Hepatocyte (in vitro differentiated cells): ENCODE measurements at regions not wholly inside any gene's neighbourhood (a gene's known extent, or its start where the extent isn't known, plus 50 kb on each side); places are given as distances from the start of the nearest gene placed in this dataset.

Experiments
- DNase-seq: peaks from one replicate; pipeline ENCODE4 v3.0.0-alpha.2; 2016; ENCODE audit warnings: low spot score
- H2AFZ ChIP-seq: fragments of 200-600 bp; sonication (generic); 2 replicates; pipeline ENCODE4 v1.6.0; 2016; ENCODE audit warnings: antibody characterized with exemption, mild to moderate bottlenecking
- H3K27ac ChIP-seq: fragments of 200-600 bp; sonication (generic); 2 replicates; pipeline ENCODE4 v1.5.1; 2016; ENCODE audit warnings: mild to moderate bottlenecking
- H3K27me3 ChIP-seq: fragments of 200-600 bp; sonication (generic); 2 replicates; pipeline ENCODE4 v1.6.1; 2016
- H3K36me3 ChIP-seq: fragments of 200-600 bp; sonication (generic); replicated peaks from 2 replicates; pipeline ENCODE4 v1.5.1; 2016; ENCODE audit warnings: low read depth; ENCODE audit not compliant: insufficient read depth
- H3K4me1 ChIP-seq: fragments of 200-600 bp; sonication (generic); 2 replicates; pipeline ENCODE4 v1.5.1; 2016; ENCODE audit warnings: mild to moderate bottlenecking, moderate library complexity; ENCODE audit not compliant: insufficient read depth
- H3K4me2 ChIP-seq: fragments of 200-600 bp; sonication (generic); 2 replicates; pipeline ENCODE4 v1.6.0; 2016
- H3K4me3 ChIP-seq: fragments of 200-600 bp; sonication (generic); 2 replicates; pipeline ENCODE4 v1.5.1; 2016; ENCODE audit warnings: mild to moderate bottlenecking
- H3K79me2 ChIP-seq: fragments of 200-600 bp; sonication (generic); 2 replicates; pipeline ENCODE4 v1.6.0; 2017; ENCODE audit warnings: mild to moderate bottlenecking
- H3K9me2 ChIP-seq: fragments of 200-600 bp; sonication (generic); replicated peaks from 2 replicates; pipeline ENCODE4 v1.6.0; 2017; ENCODE audit warnings: mild to moderate bottlenecking; ENCODE audit not compliant: insufficient read depth
- H3K9me3 ChIP-seq: fragments of 200-600 bp; sonication (generic); 2 replicates; pipeline ENCODE4 v1.5.1; 2016; ENCODE audit warnings: low read depth, mild to moderate bottlenecking
- H4K20me1 ChIP-seq: fragments of 200-600 bp; sonication (generic); 2 replicates; pipeline ENCODE4 v1.6.0; 2016; ENCODE audit warnings: mild to moderate bottlenecking; ENCODE audit not compliant: insufficient read depth, poor library complexity, severe bottlenecking
- CTCF ChIP-seq: fragments of 200-600 bp; sonication (generic); IDR thresholded peaks from 2 replicates; pipeline ENCODE4 v1.5.1; 2016; ENCODE audit warnings: antibody characterized with exemption, mild to moderate bottlenecking; ENCODE audit not compliant: poor library complexity
- EZH2 ChIP-seq: fragments of 200-600 bp; sonication (generic); IDR thresholded peaks from 2 replicates; pipeline ENCODE4 v1.6.1; 2016; ENCODE audit warnings: antibody characterized with exemption, mild to moderate bottlenecking, borderline replicate concordance
- EZH2phosphoT487 ChIP-seq: fragments of 200-600 bp; sonication (generic); IDR thresholded peaks from one replicate; pipeline ENCODE4 v1.6.1; 2018; ENCODE audit warnings: antibody characterized with exemption, mild to moderate bottlenecking, low read depth, moderate library complexity; ENCODE audit not compliant: unreplicated experiment, severe bottlenecking
- WGBS: methylation state at CpG from one replicate; pipeline ENCODE4 v1.1.6; 2016; ENCODE audit warnings: low lambda C conversion rate; ENCODE audit errors: missing lambda C conversion rate; 5-methylcytosine and 5-hydroxymethylcytosine counted together

GRCh38 chr6:45737331-45738056, 278.2 kb downstream of the CLIC5 start:
- Histone ChIP-seq H3K4me1 (peaks cover 4% of the 10 kb centered on the region), H4K20me1 (no peaks in the 10 kb centered on the region), H3K4me3 (no peak overlapping the region), H3K9me2 (no peaks in the 10 kb centered on the region), H2AFZ (no peak overlapping the region), H3K4me2 (no peak overlapping the region), H3K36me3 (no peaks in the 10 kb centered on the region), H3K9me3 (no peaks in the 10 kb centered on the region), H3K79me2 (no peaks in the 10 kb centered on the region), H3K27ac (no peak overlapping the region), H3K27me3 (peaks cover 6% of the 10 kb centered on the region)
- no peak for DNase-seq
- 88% methylated on average over 9 of the region's 9 CpGs for WGBS
- TF ChIP-seq EZH2phosphoT487 (no peak), EZH2 (no peak), CTCF (no peak)

GRCh38 chr6:45736134-45736533, 279.5 kb downstream of the CLIC5 start:
- Histone ChIP-seq H3K4me2 (no peak overlapping the region), H2AFZ (no peak overlapping the region), H3K9me2 (no peaks in the 10 kb centered on the region), H3K27ac (no peak overlapping the region), H3K27me3 (peaks cover 6% of the 10 kb centered on the region), H3K4me1 (no peaks in the 10 kb centered on the region), H3K4me3 (no peak overlapping the region), H3K9me3 (no peaks in the 10 kb centered on the region), H4K20me1 (no peaks in the 10 kb centered on the region), H3K36me3 (no peaks in the 10 kb centered on the region), H3K79me2 (no peaks in the 10 kb centered on the region)
- WGBS = 79% methylated on average over 5 of the region's 5 CpGs
- no peak for DNase-seq
- TF ChIP-seq EZH2phosphoT487 (no peak), EZH2 (no peak), CTCF (no peak)

DNA sequence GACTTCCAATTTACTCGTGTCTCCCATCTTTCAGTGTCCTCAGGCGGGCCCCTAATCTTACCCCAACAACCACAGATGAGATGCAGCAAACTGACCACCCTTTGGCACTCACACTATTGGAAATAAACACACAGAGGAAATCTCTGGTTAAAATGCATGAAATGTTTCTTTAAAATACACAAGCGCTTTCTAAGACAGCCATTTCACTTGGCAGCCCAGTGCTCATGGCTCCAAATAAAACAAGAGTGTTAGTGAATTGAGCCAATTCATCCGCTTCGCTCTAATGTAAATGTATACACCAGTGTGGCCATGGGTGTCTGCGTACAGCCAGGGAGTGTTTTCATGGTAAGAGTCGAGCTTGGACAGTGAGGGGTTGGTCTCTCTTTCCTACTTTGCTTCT, 282.9 kb downstream of the CLIC5 start:
- no peak overlapping the region for H2AFZ ChIP-seq
- WGBS = 73% methylated on average over 7 of the region's 7 CpGs

More for the DNA sequence above, 282.9 kb downstream of the CLIC5 start:
- H3K4me3 ChIP-seq = no peak overlapping the region
- no peak overlapping the region for H3K27ac ChIP-seq
- no peaks in the 10 kb centered on the region for H3K79me2 ChIP-seq
- H4K20me1 ChIP-seq = no peaks in the 10 kb centered on the region
- no peak for TF ChIP-seq EZH2
- TF ChIP-seq CTCF = no peak
- TF ChIP-seq EZH2phosphoT487 = no peak
- no peaks in the 10 kb centered on the region for H3K4me1 ChIP-seq
- H3K9me2 ChIP-seq = no peaks in the 10 kb centered on the region
- H3K9me3 ChIP-seq = no peaks in the 10 kb centered on the region
- no peak for DNase-seq
- H3K36me3 ChIP-seq = no peaks in the 10 kb centered on the region
- peaks cover 6% of the 10 kb centered on the region for H3K27me3 ChIP-seq
- H3K4me2 ChIP-seq = peak overlapping the region; percentile 35
